Inflammatory macrophage treated with lipopolysaccharide for 4 hours (primary cell): ENCODE measurements at regions not wholly inside any gene's neighbourhood (a gene's known extent, or its start where the extent isn't known, plus 50 kb on each side); places are given as distances from the start of the nearest gene placed in this dataset.

ENCODE experiments used
- DNase-seq: peaks from one replicate; pipeline ENCODE4 v3.0.0-alpha.2; 2020

- no peak for DNase-seq
These were observed 512.2 kb upstream of the TNC start for GRCh38 chr9:115629879-115630840.

- no peak for DNase-seq
These were observed 514.4 kb upstream of the TNC start for GRCh38 chr9:115632391-115632790.

- DNase-seq = no peak
These were observed 515.1 kb upstream of the TNC start for GRCh38 chr9:115633104-115633503.

- DNase-seq = no peak
These were observed 517.8 kb upstream of the PAPPA start for GRCh38 chr9:115635680-115636383.

- DNase-seq = no peak
These were observed 517.0 kb upstream of the PAPPA start for GRCh38 chr9:115636596-115636995.

GRCh38 chr9:115637661-115638060 is 515.9 kb upstream of the PAPPA start:
- no peak for DNase-seq

DNA sequence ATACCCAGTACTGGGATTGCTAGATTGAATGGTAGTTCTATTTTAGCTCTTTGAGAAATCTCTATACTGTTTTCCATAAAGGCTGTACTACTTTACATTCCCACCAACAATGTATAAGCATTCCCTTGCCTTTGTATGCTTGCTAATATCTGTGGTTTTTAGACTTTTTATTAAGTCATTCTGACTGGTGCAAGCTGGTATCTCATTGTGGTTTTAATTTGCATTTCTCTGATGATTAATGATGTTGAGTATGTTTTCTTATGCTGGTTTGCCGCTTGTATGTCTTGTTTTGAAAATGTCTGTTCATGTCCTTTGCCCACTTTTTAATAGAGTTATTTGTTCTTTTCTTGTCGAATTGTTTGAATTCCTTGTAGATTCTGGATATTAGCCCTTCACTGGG is 512.7 kb upstream of the PAPPA start:
- DNase-seq = no peak

DNA sequence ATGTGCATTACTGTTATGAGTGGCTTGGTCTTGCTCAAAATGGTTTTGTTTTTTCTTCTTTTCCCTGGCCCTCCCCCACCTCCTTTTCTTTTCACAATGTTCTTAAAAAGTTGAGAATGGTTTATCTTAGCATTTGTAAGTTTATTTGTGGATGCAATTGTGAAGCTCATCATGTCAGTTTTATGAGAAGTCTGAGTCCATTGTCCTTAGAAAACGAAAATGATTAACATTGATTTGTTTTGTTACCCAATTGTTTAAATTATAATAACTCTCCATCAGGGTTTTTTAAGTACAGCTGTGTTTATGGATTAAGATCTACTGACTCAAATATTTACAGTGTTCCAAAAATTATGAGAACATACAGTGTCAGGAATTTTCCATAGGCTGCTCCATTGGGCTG is 511.3 kb upstream of the PAPPA start:
- no peak for DNase-seq

GRCh38 chr9:115643948-115644727 is 509.5 kb upstream of the PAPPA start:
- DNase-seq = no peak

DNA sequence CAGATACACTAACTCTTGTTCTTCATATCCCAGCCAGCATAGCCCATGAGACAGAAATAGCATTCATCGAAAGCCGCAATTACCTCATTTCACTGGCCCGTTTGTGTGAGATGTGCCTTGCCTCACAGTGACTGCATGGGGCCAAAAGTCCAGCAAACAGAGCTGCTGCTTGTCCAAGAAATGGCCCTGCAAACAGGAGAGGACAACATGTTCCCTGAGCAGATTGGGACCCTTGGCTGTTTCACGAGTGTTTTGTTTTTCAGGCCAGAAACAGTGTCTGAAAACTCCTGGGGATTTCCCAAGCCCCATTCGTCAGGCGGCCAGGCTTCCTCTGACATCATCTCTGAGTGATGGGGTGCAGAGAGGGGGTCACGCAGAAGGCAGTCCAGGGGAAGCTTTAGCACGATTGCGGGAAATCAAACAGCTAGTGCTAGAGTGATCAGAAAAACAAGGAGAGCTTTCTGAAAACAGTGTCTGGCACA is 503.6 kb upstream of the PAPPA start:
- no peak for DNase-seq

GRCh38 chr9:115650768-115651167 is 502.8 kb upstream of the PAPPA start:
- DNase-seq = no peak

GRCh38 chr9:115651461-115651860 is 502.1 kb upstream of the PAPPA start:
- no peak for DNase-seq

GRCh38 chr9:115653171-115653606 is 500.4 kb upstream of the PAPPA start:
- DNase-seq = no peak

GRCh38 chr9:115657695-115658094 is 495.9 kb upstream of the PAPPA start:
- no peak for DNase-seq

DNA sequence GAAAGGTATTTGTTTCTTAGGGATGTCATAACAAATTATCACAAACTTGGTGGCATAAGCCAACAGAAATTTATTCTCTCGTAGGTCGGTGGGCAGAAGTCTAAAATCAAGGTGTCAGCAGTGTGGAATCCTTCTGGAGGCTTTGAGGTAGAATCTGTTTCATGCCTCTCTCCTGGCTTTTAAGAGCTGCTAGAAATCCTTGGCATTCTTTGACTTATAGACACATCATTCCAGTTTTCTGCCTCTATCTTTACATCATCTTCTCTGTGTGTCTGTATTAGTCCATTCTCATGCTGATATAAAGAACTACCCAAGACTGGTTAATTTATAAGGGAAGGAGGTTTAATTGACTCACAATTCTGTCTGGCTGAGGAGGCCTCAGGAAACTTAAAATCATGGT is 488.1 kb upstream of the PAPPA start:
- DNase-seq = no peak

GRCh38 chr9:115668521-115668920 is 485.1 kb upstream of the PAPPA start:
- DNase-seq = no peak

- DNase-seq = no peak
These were observed 482.2 kb upstream of the PAPPA start for GRCh38 chr9:115671236-115671962.

DNA sequence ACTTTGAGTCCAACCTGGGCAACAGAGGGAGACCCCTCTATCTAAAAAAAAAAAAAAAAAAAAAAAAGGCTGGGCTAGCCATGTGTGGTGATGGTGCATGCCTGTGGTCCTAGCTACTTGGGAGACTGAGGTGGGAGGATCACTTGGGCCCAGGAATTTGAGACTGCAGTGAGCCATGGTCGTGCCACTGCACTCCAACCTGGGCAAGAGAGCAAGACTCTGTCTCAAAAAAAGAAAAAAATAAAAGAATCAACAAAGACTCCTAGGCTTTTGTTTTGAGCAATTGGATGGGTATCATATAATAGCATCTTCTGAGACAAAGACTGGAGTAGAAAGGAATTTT is 481.7 kb upstream of the PAPPA start:
- no peak for DNase-seq

GRCh38 chr9:115672477-115673316 is 480.9 kb upstream of the PAPPA start:
- DNase-seq = no peak

GRCh38 chr9:115673599-115673998 is 480.0 kb upstream of the PAPPA start:
- no peak for DNase-seq

DNA sequence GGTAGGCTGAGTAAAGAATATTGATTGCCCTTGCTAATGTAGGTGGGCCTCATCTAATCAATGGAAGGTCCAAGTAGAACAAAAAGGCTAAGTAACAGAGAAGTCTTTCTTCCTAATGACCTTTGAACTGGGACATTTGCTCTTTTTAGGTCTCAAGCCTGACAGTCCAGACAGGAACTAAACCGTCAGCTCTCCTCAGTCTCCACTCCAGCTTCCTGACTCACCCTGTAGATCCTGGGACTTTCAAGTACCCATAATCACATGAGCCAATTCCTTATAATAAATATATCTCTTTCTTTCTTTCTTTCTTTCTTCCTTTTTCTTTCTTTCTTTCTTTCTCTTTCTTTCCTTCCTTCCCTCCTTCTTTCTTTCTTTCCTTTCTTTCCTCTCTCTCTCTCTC is 479.5 kb upstream of the PAPPA start:
- DNase-seq = no peak

GRCh38 chr9:115675834-115676233 is 477.8 kb upstream of the PAPPA start:
- no peak for DNase-seq
